Caco-2 (cell line): ENCODE measurements at regions not wholly inside any gene's neighbourhood (a gene's known extent, or its start where the extent isn't known, plus 50 kb on each side); places are given as distances from the start of the nearest gene placed in this dataset.

Source experiments
- BruUV-seq: library from RNA; stranded (reverse); fragments of 400-500 nt; replicated peaks from 2 replicates; lab custom pipeline; 2021; lab: Mats Ljungman, UMichigan
- CTCF ChIA-PET: fragments of 300-600 bp; sonication (Branson Sonifier 250); formaldehyde crosslinking; loops from one replicate; lab custom pipeline; 2022; ENCODE audit warnings: antibody characterized with exemption; lab: Charles Lee
- POLR2A ChIA-PET: fragments of 300-600 bp; sonication (Branson Sonifier 250); formaldehyde crosslinking; loops from one replicate; lab custom pipeline; 2022; ENCODE audit warnings: antibody characterized with exemption; lab: Charles Lee
- DNase-seq, 2 experiments: peaks; one replicate each; pipeline versions ENCODE4 v3.0.0 to v3.0.0-alpha.2; 2020 to 2022
- H3K27me3 ChIP-seq: replicated peaks from 2 replicates; pipeline ENCODE4 v1.6.0; 2011; ENCODE audit warnings: low read length; ENCODE audit not compliant: control insufficient read depth, insufficient read depth
- H3K36me3 ChIP-seq: 2 replicates; pipeline ENCODE4 v1.5.1; 2011; ENCODE audit warnings: low read length; ENCODE audit not compliant: control insufficient read depth, insufficient read depth
- H3K4me1 ChIP-seq: fragments of 250-450 bp; sonication (Bioruptor Pico); 2 replicates; pipeline ENCODE4 v1.5.1; 2020; ENCODE audit warnings: mild to moderate bottlenecking
- H3K4me3 ChIP-seq: 2 replicates; pipeline ENCODE4 v1.5.1; 2011; ENCODE audit warnings: low read depth, mild to moderate bottlenecking, control low read depth, low read length
- H3K9me3 ChIP-seq: fragments of 250-450 bp; sonication (Bioruptor Pico); 2 replicates; pipeline ENCODE4 v1.5.1; 2020; ENCODE audit warnings: mild to moderate bottlenecking, moderate library complexity
- H3K27ac Mint-ChIP-seq: one replicate; pipeline ENCODE4 v1.8.0; 2022; ENCODE audit warnings: mixed read lengths; ENCODE audit not compliant: unreplicated experiment
- H3K27me3 Mint-ChIP-seq: one replicate; pipeline ENCODE4 v1.8.0; 2022; ENCODE audit warnings: mixed read lengths; ENCODE audit not compliant: insufficient read depth, unreplicated experiment
- H3K36me3 Mint-ChIP-seq: one replicate; pipeline ENCODE4 v1.8.0; 2022; ENCODE audit warnings: mild to moderate bottlenecking, mixed read lengths; ENCODE audit not compliant: insufficient read depth, unreplicated experiment
- H3K4me1 Mint-ChIP-seq: one replicate; pipeline ENCODE4 v1.8.0; 2022; ENCODE audit warnings: low read depth, mixed read lengths; ENCODE audit not compliant: unreplicated experiment
- H3K4me3 Mint-ChIP-seq: one replicate; pipeline ENCODE4 v1.8.0; 2022; ENCODE audit warnings: mild to moderate bottlenecking, moderate library complexity, mixed read lengths; ENCODE audit not compliant: unreplicated experiment
- H3K9me3 Mint-ChIP-seq: one replicate; pipeline ENCODE4 v1.8.0; 2022; ENCODE audit warnings: mixed read lengths; ENCODE audit not compliant: unreplicated experiment
- CTCF ChIP-seq, 2 experiments: fragments of 200-600 bp in 1 of 2; IDR thresholded peaks; 1 replicate in 1 of 2; 2 replicates in 1 of 2; pipeline versions ENCODE4 v1.5.1 to v1.8.0; 2011 to 2022; ENCODE audit warnings: antibody characterized with exemption in 1 of 2, control low read depth in 1 of 2, inconsistent platforms in 1 of 2, low read depth in 1 of 2, low read length in 1 of 2, mild to moderate bottlenecking in 1 of 2, moderate library complexity in 1 of 2; ENCODE audit not compliant: insufficient read depth in 1 of 2, severe bottlenecking in 1 of 2, unreplicated experiment in 1 of 2
- intact Hi-C: fragments of 100-400 bp; cut with micrococcal nuclease; formaldehyde crosslinking; loops from one replicate; pipeline ENCODE4 v1.10.0; 2022; ENCODE audit not compliant: unreplicated experiment

DNA sequence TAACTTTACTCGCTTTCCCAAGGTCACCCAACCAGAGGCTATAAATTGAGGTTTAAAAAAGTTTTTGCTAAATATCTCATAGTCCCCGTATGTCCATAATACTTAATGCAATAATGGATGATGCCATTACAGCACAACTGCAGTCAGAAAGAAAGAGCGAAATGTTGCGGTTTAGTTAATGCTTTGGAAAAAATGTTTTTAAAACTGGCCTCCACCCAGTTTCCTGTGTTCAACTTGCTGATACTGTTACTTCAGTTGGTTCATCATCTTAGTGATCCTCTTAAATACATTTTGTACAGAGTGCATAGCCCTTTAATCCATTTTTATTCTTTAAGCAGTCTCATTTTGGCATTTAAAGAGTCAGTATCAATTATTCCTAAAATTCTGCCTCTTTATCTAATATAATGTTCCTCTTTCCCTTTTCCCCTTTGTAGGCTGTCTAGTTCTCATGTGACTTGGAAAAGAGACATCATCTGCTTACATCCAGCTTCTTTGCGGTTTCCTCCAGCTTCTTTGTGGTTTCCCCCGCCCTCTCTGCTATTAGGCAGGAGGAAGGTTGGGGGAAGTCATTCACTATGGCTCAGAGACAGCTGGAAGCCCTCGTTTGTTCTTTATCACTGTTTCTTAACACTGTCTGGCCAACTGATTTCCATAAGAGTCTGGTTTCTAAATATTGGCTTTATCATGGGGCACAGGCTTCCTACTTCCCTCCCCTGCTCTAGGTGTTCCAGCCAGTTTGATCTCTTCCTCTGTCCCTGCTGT is 154.3 kb downstream of the GOLIM4 start:
- no peak for DNase-seq
- no peaks in the 10 kb centered on the region for H3K9me3 Mint-ChIP-seq
- H3K4me3 Mint-ChIP-seq = no peak overlapping the region
- no TSS peak for BruUV-seq
- H3K4me3 ChIP-seq = no peak overlapping the region
- H3K4me1 ChIP-seq = no peaks in the 10 kb centered on the region
- H3K4me1 Mint-ChIP-seq = no peaks in the 10 kb centered on the region
- no peaks in the 10 kb centered on the region for H3K27me3 ChIP-seq
- peaks cover 2% of the 10 kb centered on the region for H3K27me3 Mint-ChIP-seq
- ChIA-PET POLR2A (no interaction called here), CTCF (no interaction called here)
- H3K36me3 Mint-ChIP-seq = no peaks in the 10 kb centered on the region
- H3K9me3 ChIP-seq = no peaks in the 10 kb centered on the region
- no peak overlapping the region for H3K27ac Mint-ChIP-seq
- intact Hi-C loops = no loop called here
- no peaks in the 10 kb centered on the region for H3K36me3 ChIP-seq
- no peak for TF ChIP-seq CTCF (IDR thresholded peaks at IDR 0.05; ENCODE audit: insufficient read depth in 1 of 2, low read depth in 1 of 2, low read length in 1 of 2, severe bottlenecking in 1 of 2, unreplicated experiment in 1 of 2)

GRCh38 chr3:167940241-167940640 is 155.5 kb downstream of the GOLIM4 start:
- intact Hi-C loops = no loop called here
- Histone ChIP-seq H3K36me3 (no peaks in the 10 kb centered on the region), H3K4me3 (no peak overlapping the region), H3K4me1 (no peaks in the 10 kb centered on the region), H3K27me3 (no peaks in the 10 kb centered on the region), H3K9me3 (no peaks in the 10 kb centered on the region)
- no peaks in the 10 kb centered on the region for H3K9me3 Mint-ChIP-seq
- H3K27me3 Mint-ChIP-seq = peaks cover 2% of the 10 kb centered on the region
- no TSS peak for BruUV-seq
- no peaks in the 10 kb centered on the region for H3K4me1 Mint-ChIP-seq
- DNase-seq = no peak
- ChIA-PET CTCF (no interaction called here), POLR2A (no interaction called here)
- TF ChIP-seq CTCF (IDR thresholded peaks at IDR 0.05; ENCODE audit: insufficient read depth in 1 of 2, low read depth in 1 of 2, low read length in 1 of 2, severe bottlenecking in 1 of 2, unreplicated experiment in 1 of 2) = no peak
- no peaks in the 10 kb centered on the region for H3K36me3 Mint-ChIP-seq
- H3K4me3 Mint-ChIP-seq = no peak overlapping the region
- H3K27ac Mint-ChIP-seq = no peak overlapping the region

- no peaks in the 10 kb centered on the region for H3K9me3 ChIP-seq
- H3K27me3 ChIP-seq = no peaks in the 10 kb centered on the region
- no peaks in the 10 kb centered on the region for H3K4me1 Mint-ChIP-seq
- BruUV-seq = no TSS peak
- no peak overlapping the region for H3K4me3 ChIP-seq
- no peak overlapping the region for H3K4me3 Mint-ChIP-seq
- no peaks in the 10 kb centered on the region for H3K36me3 ChIP-seq
- DNase-seq = no peak
- H3K27me3 Mint-ChIP-seq = no peaks in the 10 kb centered on the region
- CTCF ChIA-PET = no interaction called here
- TF ChIP-seq CTCF (IDR thresholded peaks at IDR 0.05; ENCODE audit: insufficient read depth in 1 of 2, low read depth in 1 of 2, low read length in 1 of 2, severe bottlenecking in 1 of 2, unreplicated experiment in 1 of 2) = no peak
- H3K27ac Mint-ChIP-seq = no peak overlapping the region
- H3K4me1 ChIP-seq = no peaks in the 10 kb centered on the region
- intact Hi-C loops = no loop called here
- POLR2A ChIA-PET = no interaction called here
- H3K9me3 Mint-ChIP-seq = no peaks in the 10 kb centered on the region
- H3K36me3 Mint-ChIP-seq = no peaks in the 10 kb centered on the region
Observed at GRCh38 chr3:167938516-167938915, 157.2 kb downstream of the GOLIM4 start.
